ENCODE measurements at regions not wholly inside any gene's neighbourhood (a gene's known extent, or its start where the extent isn't known, plus 50 kb on each side); places are given as distances from the start of the nearest gene placed in this dataset.
A peak's percentile ranks its signal among the peaks of the same experiment; 100 is the strongest.

GRCh38 chr2:220270481-220271070 is 643.1 kb downstream of the SLC4A3 start:
- no peak for FAIRE-seq

GRCh38 chr2:220272656-220273055 is 645.2 kb downstream of the SLC4A3 start:
- FAIRE-seq (no peak), DNase-seq (ENCODE audit: low spot score) (no peak)

More at GRCh38 chr2:220270481-220271070, 643.1 kb downstream of the SLC4A3 start:
- DNase-seq (ENCODE audit: low spot score), result no peak

GRCh38 chr2:220273082-220273481 is 645.7 kb downstream of the SLC4A3 start:
- DNase-seq (ENCODE audit: low spot score), result no peak
- no peak for FAIRE-seq

- FAIRE-seq (no peak), DNase-seq (ENCODE audit: low spot score) (peak; percentile 19)
Measured at GRCh38 chr2:220275454-220275853, 648.0 kb downstream of the SLC4A3 start.

- no peak for DNase-seq (ENCODE audit: low spot score)
- FAIRE-seq, result no peak
Measured at GRCh38 chr2:220276741-220277444, 649.5 kb downstream of the SLC4A3 start.

GRCh38 chr2:220277445-220277975 is 650.1 kb downstream of the SLC4A3 start:
- DNase-seq (ENCODE audit: low spot score) (peak; percentile 37), FAIRE-seq (no peak)

GRCh38 chr2:220278022-220278421 is 650.6 kb downstream of the SLC4A3 start:
- no peak for DNase-seq (ENCODE audit: low spot score)
- no peak for FAIRE-seq

- FAIRE-seq (no peak), DNase-seq (ENCODE audit: low spot score) (peak; percentile 23)
Measured at GRCh38 chr2:220279372-220279771, 651.9 kb downstream of the SLC4A3 start.

- no peak for FAIRE-seq
- DNase-seq (ENCODE audit: low spot score), result no peak
Measured at GRCh38 chr2:220279840-220280239, 652.4 kb downstream of the SLC4A3 start.

GRCh38 chr2:220280736-220281135 is 653.3 kb downstream of the SLC4A3 start:
- FAIRE-seq (no peak), DNase-seq (ENCODE audit: low spot score) (no peak)

GRCh38 chr2:220281771-220282170 is 654.3 kb downstream of the SLC4A3 start:
- no peak for FAIRE-seq
- no peak for DNase-seq (ENCODE audit: low spot score)

GRCh38 chr2:220282236-220282635 is 654.8 kb downstream of the SLC4A3 start:
- FAIRE-seq (no peak), DNase-seq (ENCODE audit: low spot score) (no peak)

- no peak for FAIRE-seq
- DNase-seq (ENCODE audit: low spot score), result no peak
Measured at GRCh38 chr2:220293966-220294365, 666.5 kb downstream of the SLC4A3 start.

GRCh38 chr2:220296174-220296573 is 668.7 kb downstream of the SLC4A3 start:
- no peak for FAIRE-seq
- DNase-seq (ENCODE audit: low spot score), result no peak

GRCh38 chr2:220297093-220297492 is 669.7 kb downstream of the SLC4A3 start:
- FAIRE-seq, result no peak
- DNase-seq (ENCODE audit: low spot score), result no peak

GRCh38 chr2:220300806-220301205 is 673.4 kb downstream of the SLC4A3 start:
- FAIRE-seq (no peak), DNase-seq (ENCODE audit: low spot score) (no peak)

GRCh38 chr2:220302756-220303155 is 675.3 kb downstream of the SLC4A3 start:
- FAIRE-seq (no peak), DNase-seq (ENCODE audit: low spot score) (no peak)

GRCh38 chr2:220309215-220309614 is 681.8 kb downstream of the SLC4A3 start:
- DNase-seq (ENCODE audit: low spot score) (no peak), FAIRE-seq (peak; percentile 5)

GRCh38 chr2:220310451-220310861 is 683.0 kb downstream of the SLC4A3 start:
- FAIRE-seq, result no peak

GRCh38 chr2:220315098-220315823 is 687.8 kb downstream of the SLC4A3 start:
- DNase-seq (ENCODE audit: low spot score), result no peak

More at GRCh38 chr2:220310451-220310861, 683.0 kb downstream of the SLC4A3 start:
- no peak for DNase-seq (ENCODE audit: low spot score)

GRCh38 chr2:220318037-220318436 is 690.6 kb downstream of the SLC4A3 start:
- FAIRE-seq, result no peak
- no peak for DNase-seq (ENCODE audit: low spot score)

More at GRCh38 chr2:220315098-220315823, 687.8 kb downstream of the SLC4A3 start:
- no peak for FAIRE-seq

- DNase-seq (ENCODE audit: low spot score), result no peak
- FAIRE-seq, result peak; percentile 23
Measured at GRCh38 chr2:220318508-220318907, 691.1 kb downstream of the SLC4A3 start.
